Esophagus muscularis mucosa (tissue), 4 donors: ENCODE measurements at regions not wholly inside any gene's neighbourhood (a gene's known extent, or its start where the extent isn't known, plus 50 kb on each side); places are given as distances from the start of the nearest gene placed in this dataset.

Source experiments
- DNase-seq: peaks from one replicate; pipeline ENCODE4 v3.0.0-alpha.2; 2017; ENCODE audit errors: extremely low spot score
- H3K27ac ChIP-seq, 4 donors: fragments of 200-600 bp; sonication (generic); replicated peaks in 1 of 4; 1 replicate in 3 of 4; 2 replicates in 1 of 4; pipeline ENCODE4 v1.5.1; 2016 to 2019; ENCODE audit warnings: mild to moderate bottlenecking in 1 of 4
- H3K27me3 ChIP-seq, 4 donors: fragments of 200-600 bp; sonication (generic); one replicate each; pipeline versions ENCODE4 v1.5.1 to v1.6.0; 2016 to 2019
- H3K36me3 ChIP-seq, 4 donors: fragments of 200-600 bp; sonication (generic); one replicate each; pipeline ENCODE4 v1.5.1; 2016 to 2019
- H3K4me1 ChIP-seq, 4 donors: fragments of 200-600 bp; sonication (generic); one replicate each; pipeline ENCODE4 v1.5.1; 2016 to 2019
- H3K4me3 ChIP-seq, 4 donors: fragments of 200-600 bp; sonication (generic); 1 replicate in 2 of 4; 2 replicates in 2 of 4; pipeline ENCODE4 v1.5.1; 2016 to 2019; ENCODE audit warnings: mild to moderate bottlenecking in 4 of 4, moderate library complexity in 1 of 4
- H3K9me3 ChIP-seq, 4 donors: fragments of 200-600 bp; sonication (generic); 1 replicate in 3 of 4; 2 replicates in 1 of 4; pipeline ENCODE4 v1.5.1; 2016 to 2019
- CTCF ChIP-seq, 3 experiments: fragments of 200-600 bp in 2 of 3; fragments of 450-650 bp in 1 of 3; sonication (generic) in 2 of 3; IDR thresholded peaks; one replicate each; pipeline ENCODE4 v1.5.1; 2017 to 2019; ENCODE audit warnings: antibody characterized with exemption in 3 of 3, mild to moderate bottlenecking in 2 of 3, moderate library complexity in 1 of 3
- EP300 ChIP-seq: sonication (generic); formaldehyde crosslinking; IDR thresholded peaks from one replicate; pipeline ENCODE4 v1.6.1; 2017; ENCODE audit warnings: antibody characterized with exemption
- POLR2A ChIP-seq: fragments of 450-650 bp; IDR thresholded peaks from one replicate; pipeline ENCODE4 v1.6.1; 2017; ENCODE audit warnings: antibody characterized with exemption, moderate library complexity, mild to moderate bottlenecking, low read depth
- POLR2AphosphoS5 ChIP-seq, 2 donors: sonication (generic); formaldehyde crosslinking; IDR thresholded peaks; one replicate each; pipeline ENCODE4 v1.6.1; 2017; ENCODE audit warnings: antibody characterized with exemption in 2 of 2
- whole genome bisulfite sequencing: methylation state at CpG from one replicate; pipeline ENCODE4 v1.1.5; 2018; 5-methylcytosine and 5-hydroxymethylcytosine counted together
- intact Hi-C: fragments of 100-400 bp; cut with DNase I; formaldehyde crosslinking; loops from one replicate; pipeline ENCODE4 v1.15.1; 2023

GRCh38 chr7:97390915-97391593, 273.6 kb downstream of the SDHAF3 start:
- WGBS: 75% methylated on average over 4 of the region's 4 CpGs
- no peaks in the 10 kb centered on the region for H3K36me3 ChIP-seq
- TF ChIP-seq CTCF (IDR thresholded peaks at IDR 0.05) (no peak), POLR2A (no peak), EP300 (no peak), POLR2AphosphoS5 (IDR thresholded peaks at IDR 0.05) (no peak)

GRCh38 chr7:97401398-97401797, 283.9 kb downstream of the SDHAF3 start:
- Histone ChIP-seq H3K4me1 (no peaks in the 10 kb centered on the region), H3K9me3 (peaks cover 0 to 5% (median 0%) of the 10 kb centered on the region in 4 donors), H3K4me3 (no peak overlapping the region), H3K27ac (no peak overlapping the region), H3K27me3 (no peaks in the 10 kb centered on the region), H3K36me3 (no peaks in the 10 kb centered on the region)
- TF ChIP-seq EP300 (no peak), POLR2A (no peak), POLR2AphosphoS5 (IDR thresholded peaks at IDR 0.05) (no peak), CTCF (IDR thresholded peaks at IDR 0.05) (no peak)
- DNase-seq: no peak
- 53% methylated on average over 5 of the region's 5 CpGs for WGBS
- intact Hi-C loops: no loop called here

More at GRCh38 chr7:97390915-97391593, 273.6 kb downstream of the SDHAF3 start:
- intact Hi-C loops: no loop called here
- no peak overlapping the region for H3K4me3 ChIP-seq
- DNase-seq: no peak
- H3K4me1 ChIP-seq: no peaks in the 10 kb centered on the region
- H3K9me3 ChIP-seq: no peaks in the 10 kb centered on the region
- peaks cover 0 to 7% (median 0%) of the 10 kb centered on the region in 4 donors for H3K27me3 ChIP-seq
- H3K27ac ChIP-seq: no peak overlapping the region

GRCh38 chr7:97405835-97406234, 288.3 kb downstream of the SDHAF3 start:
- no peak for DNase-seq
- Histone ChIP-seq H3K27ac (no peak overlapping the region), H3K9me3 (no peaks in the 10 kb centered on the region), H3K27me3 (no peaks in the 10 kb centered on the region), H3K4me3 (no peak overlapping the region), H3K36me3 (no peaks in the 10 kb centered on the region), H3K4me1 (no peaks in the 10 kb centered on the region)
- TF ChIP-seq CTCF (IDR thresholded peaks at IDR 0.05) (no peak), EP300 (no peak), POLR2AphosphoS5 (IDR thresholded peaks at IDR 0.05) (no peak), POLR2A (no peak)
- intact Hi-C loops: no loop called here
- 48% methylated on average over 3 of the region's 3 CpGs for WGBS

- Histone ChIP-seq H3K27me3 (no peaks in the 10 kb centered on the region), H3K27ac (no peak overlapping the region), H3K4me1 (no peaks in the 10 kb centered on the region), H3K9me3 (no peaks in the 10 kb centered on the region), H3K4me3 (no peak overlapping the region), H3K36me3 (no peaks in the 10 kb centered on the region)
- intact Hi-C loops: no loop called here
- DNase-seq: no peak
- TF ChIP-seq POLR2AphosphoS5 (IDR thresholded peaks at IDR 0.05) (no peak), CTCF (IDR thresholded peaks at IDR 0.05) (no peak), POLR2A (no peak), EP300 (no peak)
These were observed 289.6 kb downstream of the SDHAF3 start for GRCh38 chr7:97407106-97407505.

GRCh38 chr7:97409346-97409745, 291.8 kb downstream of the SDHAF3 start:
- 71% methylated on average over 2 of the region's 2 CpGs for WGBS
- Histone ChIP-seq H3K27me3 (no peaks in the 10 kb centered on the region), H3K4me3 (no peak overlapping the region), H3K9me3 (no peaks in the 10 kb centered on the region), H3K27ac (no peak overlapping the region), H3K4me1 (no peaks in the 10 kb centered on the region), H3K36me3 (no peaks in the 10 kb centered on the region)
- intact Hi-C loops: no loop called here
- no peak for TF ChIP-seq POLR2AphosphoS5 (IDR thresholded peaks at IDR 0.05)
- TF ChIP-seq POLR2A: no peak
- no peak for TF ChIP-seq CTCF (IDR thresholded peaks at IDR 0.05)
- no peak for TF ChIP-seq EP300
- DNase-seq: no peak
